ENCODE measurements at regions not wholly inside any gene's neighbourhood (a gene's known extent, or its start where the extent isn't known, plus 50 kb on each side); places are given as distances from the start of the nearest gene placed in this dataset.

GRCh38 chr13:84050536-84050935, 168.3 kb upstream of the SLITRK1 start:
- TF ChIP-seq, protein P1, sequence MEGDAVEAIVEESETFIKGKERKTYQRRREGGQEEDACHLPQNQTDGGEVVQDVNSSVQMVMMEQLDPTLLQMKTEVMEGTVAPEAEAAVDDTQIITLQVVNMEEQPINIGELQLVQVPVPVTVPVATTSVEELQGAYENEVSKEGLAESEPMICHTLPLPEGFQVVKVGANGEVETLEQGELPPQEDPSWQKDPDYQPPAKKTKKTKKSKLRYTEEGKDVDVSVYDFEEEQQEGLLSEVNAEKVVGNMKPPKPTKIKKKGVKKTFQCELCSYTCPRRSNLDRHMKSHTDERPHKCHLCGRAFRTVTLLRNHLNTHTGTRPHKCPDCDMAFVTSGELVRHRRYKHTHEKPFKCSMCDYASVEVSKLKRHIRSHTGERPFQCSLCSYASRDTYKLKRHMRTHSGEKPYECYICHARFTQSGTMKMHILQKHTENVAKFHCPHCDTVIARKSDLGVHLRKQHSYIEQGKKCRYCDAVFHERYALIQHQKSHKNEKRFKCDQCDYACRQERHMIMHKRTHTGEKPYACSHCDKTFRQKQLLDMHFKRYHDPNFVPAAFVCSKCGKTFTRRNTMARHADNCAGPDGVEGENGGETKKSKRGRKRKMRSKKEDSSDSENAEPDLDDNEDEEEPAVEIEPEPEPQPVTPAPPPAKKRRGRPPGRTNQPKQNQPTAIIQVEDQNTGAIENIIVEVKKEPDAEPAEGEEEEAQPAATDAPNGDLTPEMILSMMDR (conservative IDR thresholded peaks at IDR 0.05; ENCODE audit: low read length) = no peak
- TF ChIP-seq EZH2phosphoT487 (IDR thresholded peaks at IDR 0.05; ENCODE audit: borderline replicate concordance, low read depth, low read length) = no peak
